ENCODE measurements at regions not wholly inside any gene's neighbourhood (a gene's known extent, or its start where the extent isn't known, plus 50 kb on each side); places are given as distances from the start of the nearest gene placed in this dataset.
A peak's percentile ranks its signal among the peaks of the same experiment; 100 is the strongest.

GRCh38 chr6:23688650-23689049 lies 437.4 kb upstream of the NRSN1 start:
- DNase-seq (ENCODE audit: low read depth) = peak; percentile 14
- H3K4me3 ChIP-seq (ENCODE audit: low read depth, low read length) = no peak overlapping the region
- no peak for TF ChIP-seq CTCF (IDR thresholded peaks at IDR 0.05; ENCODE audit: insufficient read depth, low read depth, low read length)

DNA sequence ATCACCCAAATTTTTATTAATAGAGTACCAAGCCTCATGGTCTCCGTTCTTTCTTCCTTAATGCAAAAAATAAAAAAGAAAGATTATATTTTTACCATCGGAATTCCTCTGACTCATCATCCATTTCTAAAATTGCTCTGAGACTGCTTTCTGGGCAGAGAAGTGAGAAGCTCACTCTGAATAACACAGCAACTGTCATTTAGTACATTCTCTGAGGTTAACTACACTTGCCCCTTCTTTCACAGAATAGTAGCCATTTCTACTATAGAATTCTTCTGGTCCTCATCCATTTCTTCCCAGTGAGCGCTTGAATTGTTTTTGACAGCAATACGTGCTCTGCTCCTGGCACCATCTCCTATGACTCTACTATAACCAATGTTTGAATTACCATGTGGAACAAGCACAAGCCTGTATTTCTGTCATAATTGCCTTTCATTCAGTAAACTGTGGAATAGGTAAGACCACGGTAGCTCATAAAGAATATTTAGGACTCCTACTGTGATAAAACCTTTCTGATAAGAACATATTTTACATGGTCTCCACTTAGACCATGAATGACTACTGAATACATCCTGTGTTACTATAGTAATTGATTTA lies 435.5 kb upstream of the NRSN1 start:
- H3K4me3 ChIP-seq (ENCODE audit: low read depth, low read length) = no peak overlapping the region
- TF ChIP-seq CTCF (IDR thresholded peaks at IDR 0.05; ENCODE audit: insufficient read depth, low read depth, low read length) = no peak
- no peak for DNase-seq (ENCODE audit: low read depth)

- TF ChIP-seq CTCF (IDR thresholded peaks at IDR 0.05; ENCODE audit: insufficient read depth, low read depth, low read length) = no peak
- H3K4me3 ChIP-seq (ENCODE audit: low read depth, low read length) = no peak overlapping the region
- peak; percentile 20 for DNase-seq (ENCODE audit: low read depth)
These were observed 433.8 kb upstream of the NRSN1 start for GRCh38 chr6:23692184-23692583.

GRCh38 chr6:23696992-23697391 lies 429.0 kb upstream of the NRSN1 start:
- DNase-seq (ENCODE audit: low read depth) = peak; percentile 46
- no peak for TF ChIP-seq CTCF (IDR thresholded peaks at IDR 0.05; ENCODE audit: insufficient read depth, low read depth, low read length)
- no peak overlapping the region for H3K4me3 ChIP-seq (ENCODE audit: low read depth, low read length)

- no peak for DNase-seq (ENCODE audit: low read depth)
- no peak overlapping the region for H3K4me3 ChIP-seq (ENCODE audit: low read depth, low read length)
- no peak for TF ChIP-seq CTCF (IDR thresholded peaks at IDR 0.05; ENCODE audit: insufficient read depth, low read depth, low read length)
These were observed 421.4 kb upstream of the NRSN1 start for GRCh38 chr6:23704479-23705052.

GRCh38 chr6:23705697-23706096 lies 420.3 kb upstream of the NRSN1 start:
- DNase-seq (ENCODE audit: low read depth) = no peak
- H3K4me3 ChIP-seq (ENCODE audit: low read depth, low read length) = no peak overlapping the region
- TF ChIP-seq CTCF (IDR thresholded peaks at IDR 0.05; ENCODE audit: insufficient read depth, low read depth, low read length) = no peak

DNA sequence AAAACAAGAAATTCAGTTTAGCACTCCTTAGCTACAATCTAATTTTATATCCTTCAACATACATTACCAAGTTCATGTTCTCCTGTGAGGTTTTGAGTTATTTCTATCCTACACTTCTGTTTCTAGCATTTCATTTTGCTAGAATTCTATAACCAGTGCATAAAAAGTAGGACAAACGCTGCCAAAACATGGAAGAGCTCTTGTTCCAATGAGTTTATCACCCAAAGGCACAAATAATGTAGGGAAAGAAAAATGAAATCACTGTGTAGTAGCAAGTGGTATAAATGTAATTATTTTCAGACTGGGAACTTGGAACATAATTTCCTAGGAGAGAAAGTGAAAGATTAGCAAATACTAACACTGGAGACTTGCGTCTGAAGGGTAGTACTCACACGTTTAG lies 413.3 kb upstream of the NRSN1 start:
- no peak overlapping the region for H3K4me3 ChIP-seq (ENCODE audit: low read depth, low read length)
- TF ChIP-seq CTCF (IDR thresholded peaks at IDR 0.05; ENCODE audit: insufficient read depth, low read depth, low read length) = no peak
- DNase-seq (ENCODE audit: low read depth) = no peak

Measured in fibroblast of villous mesenchyme (primary cell).